ENCODE measurements at regions not wholly inside any gene's neighbourhood (a gene's known extent, or its start where the extent isn't known, plus 50 kb on each side); places are given as distances from the start of the nearest gene placed in this dataset.
"Not testable (repeated sequence)": the region's sequence is repeated elsewhere in the genome, so short reads cannot be mapped to it uniquely, and the experiment has no call there.

GRCh38 chr9:31415164-31415563, 969.3 kb upstream of the ACO1 start:
- Histone ChIP-seq H3K4me3 (no peak overlapping the region), H3K9me3 (no peaks in the 10 kb centered on the region), H3K36me3 (no peaks in the 10 kb centered on the region), H3K4me1 (no peaks in the 10 kb centered on the region), H3K27ac (no peak overlapping the region), H3K27me3 (no peaks in the 10 kb centered on the region)
- no peak for DNase-seq
- no peak for TF ChIP-seq CTCF (IDR thresholded peaks at IDR 0.05)
- TF ChIP-seq POLR2A (IDR thresholded peaks at IDR 0.05) = no peak
- intact Hi-C loops (cut with DNase I) = no loop called here

- Histone ChIP-seq H3K4me1 (no peaks in the 10 kb centered on the region), H3K9me3 (no peaks in the 10 kb centered on the region), H3K36me3 (no peaks in the 10 kb centered on the region), H3K27ac (no peak overlapping the region), H3K27me3 (no peaks in the 10 kb centered on the region), H3K4me3 (no peak overlapping the region)
- 80 to 84% methylated on average over 4 of the region's 4 CpGs for WGBS, 2 donors
- intact Hi-C loops (cut with DNase I) = no loop called here
- DNase-seq = no peak
- TF ChIP-seq CTCF (IDR thresholded peaks at IDR 0.05) (no peak), POLR2A (IDR thresholded peaks at IDR 0.05) (no peak)
These were observed 966.0 kb upstream of the ACO1 start for GRCh38 chr9:31418419-31418818.

GRCh38 chr9:31443630-31444457, 940.6 kb upstream of the ACO1 start:
- H3K4me1 ChIP-seq; H3K9me3 ChIP-seq; intact Hi-C loops (cut with DNase I); H3K27me3 ChIP-seq; H3K4me3 ChIP-seq; DNase-seq; H3K36me3 ChIP-seq; H3K27ac ChIP-seq: not testable (repeated sequence)
- 55% methylated on average over 7 of the region's 7 CpGs for WGBS, 2 donors

GRCh38 chr9:31445357-31445756, 939.1 kb upstream of the ACO1 start:
- Histone ChIP-seq H3K4me1 (no peaks in the 10 kb centered on the region), H3K27me3 (no peaks in the 10 kb centered on the region), H3K9me3 (no peaks in the 10 kb centered on the region), H3K27ac (no peak overlapping the region), H3K36me3 (no peaks in the 10 kb centered on the region), H3K4me3 (no peak overlapping the region)
- no peak for DNase-seq
- no peak for TF ChIP-seq CTCF (IDR thresholded peaks at IDR 0.05)
- TF ChIP-seq POLR2A (IDR thresholded peaks at IDR 0.05) = no peak
- intact Hi-C loops (cut with DNase I) = no loop called here
- WGBS, 2 donors = 79 to 82% methylated on average over 1 of the region's 1 CpG

- Histone ChIP-seq H3K27ac (no peak overlapping the region), H3K9me3 (no peaks in the 10 kb centered on the region), H3K4me3 (no peak overlapping the region), H3K4me1 (no peaks in the 10 kb centered on the region), H3K27me3 (no peaks in the 10 kb centered on the region), H3K36me3 (no peaks in the 10 kb centered on the region)
- 86 to 93% methylated on average over 4 of the region's 4 CpGs for WGBS, 2 donors
- DNase-seq = no peak
- no peak for TF ChIP-seq CTCF (IDR thresholded peaks at IDR 0.05)
- TF ChIP-seq POLR2A (IDR thresholded peaks at IDR 0.05) = no peak
- intact Hi-C loops (cut with DNase I) = no loop called here
These were observed 938.5 kb upstream of the ACO1 start for GRCh38 chr9:31445960-31446359.

- intact Hi-C loops (cut with DNase I) = no loop called here
- no peak for DNase-seq
These were observed 917.4 kb upstream of the ACO1 start for GRCh38 chr9:31467075-31467474.

More at GRCh38 chr9:31467075-31467474, 917.4 kb upstream of the ACO1 start:
- TF ChIP-seq CTCF (IDR thresholded peaks at IDR 0.05) (no peak), POLR2A (IDR thresholded peaks at IDR 0.05) (no peak)
- H3K27me3 ChIP-seq = no peaks in the 10 kb centered on the region
- H3K27ac ChIP-seq = no peak overlapping the region
- no peaks in the 10 kb centered on the region for H3K36me3 ChIP-seq
- H3K4me1 ChIP-seq = no peaks in the 10 kb centered on the region
- H3K9me3 ChIP-seq = no peaks in the 10 kb centered on the region
- no peak overlapping the region for H3K4me3 ChIP-seq
- WGBS, 2 donors = 83 to 85% methylated on average over 4 of the region's 4 CpGs
